Erythroblast (primary cell): ENCODE measurements at regions not wholly inside any gene's neighbourhood (a gene's known extent, or its start where the extent isn't known, plus 50 kb on each side); places are given as distances from the start of the nearest gene placed in this dataset.

Experiments used
- GATA1 ChIP-seq: IDR thresholded peaks from 2 replicates; pipeline ENCODE4 v1.6.1; 2011; ENCODE audit warnings: low read depth, mild to moderate bottlenecking, control low read depth, low read length, moderate library complexity
- POLR2A ChIP-seq: IDR thresholded peaks from 2 replicates; pipeline ENCODE4 v1.6.1; 2011; ENCODE audit warnings: mild to moderate bottlenecking, low read length

DNA sequence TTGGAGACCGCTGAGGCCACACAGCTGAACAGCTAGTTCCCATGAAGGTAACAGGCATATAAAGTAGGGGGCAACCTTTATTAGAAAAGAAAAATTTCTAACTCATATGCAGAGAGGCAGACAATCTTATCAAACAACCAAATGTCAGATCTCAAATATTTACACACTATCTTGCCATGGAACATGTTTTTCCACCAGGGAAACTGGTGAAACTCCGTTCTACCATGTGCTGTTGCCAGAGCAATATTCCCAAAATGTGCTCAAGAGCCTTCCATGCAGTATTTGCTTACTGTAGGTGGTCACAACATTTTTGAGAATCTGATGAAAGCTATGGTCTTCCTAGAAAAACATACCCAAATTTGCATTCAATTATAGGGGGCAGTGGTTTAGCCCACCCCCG is 143.4 kb upstream of the MAGI3 start:
- no peak for TF ChIP-seq POLR2A
- TF ChIP-seq GATA1: no peak
